Parathyroid adenoma (tissue), 2 donors: ENCODE measurements at regions not wholly inside any gene's neighbourhood (a gene's known extent, or its start where the extent isn't known, plus 50 kb on each side); places are given as distances from the start of the nearest gene placed in this dataset.

Experiments used
- H2AFZ ChIP-seq: fragments of 300-600 bp; sonication (generic); one replicate; pipeline ENCODE4 v1.7.0; 2017; ENCODE audit warnings: antibody characterized with exemption, mild to moderate bottlenecking
- H3K27ac ChIP-seq: fragments of 300-600 bp; sonication (generic); one replicate; pipeline ENCODE4 v1.7.0; 2017
- H3K27me3 ChIP-seq: fragments of 300-600 bp; sonication (generic); one replicate; pipeline ENCODE4 v1.7.0; 2017; ENCODE audit warnings: low read length; ENCODE audit not compliant: control insufficient read depth, insufficient read depth
- H3K36me3 ChIP-seq: fragments of 300-600 bp; sonication (generic); one replicate; pipeline ENCODE4 v1.7.0; 2017; ENCODE audit warnings: low read length; ENCODE audit not compliant: control insufficient read depth, insufficient read depth
- H3K4me1 ChIP-seq: fragments of 300-600 bp; sonication (generic); one replicate; pipeline ENCODE4 v1.7.0; 2017; ENCODE audit warnings: control low read depth
- H3K4me2 ChIP-seq: fragments of 300-600 bp; sonication (generic); one replicate; pipeline ENCODE4 v1.7.0; 2017; ENCODE audit warnings: low read length
- H3K4me3 ChIP-seq: fragments of 300-600 bp; sonication (generic); one replicate; pipeline ENCODE4 v1.7.0; 2017; ENCODE audit warnings: low read depth, low read length
- H3K79me2 ChIP-seq: fragments of 300-600 bp; sonication (generic); one replicate; pipeline ENCODE4 v1.7.0; 2017; ENCODE audit warnings: control low read depth
- H3K9ac ChIP-seq: fragments of 300-600 bp; sonication (generic); one replicate; pipeline ENCODE4 v1.7.0; 2017; ENCODE audit warnings: mild to moderate bottlenecking
- H3K9me3 ChIP-seq: fragments of 300-600 bp; sonication (generic); one replicate; pipeline ENCODE4 v1.7.0; 2017; ENCODE audit warnings: low read length; ENCODE audit not compliant: control insufficient read depth
- TF ChIP-seq, protein P1 (sequence below): fragments of 300-600 bp; sonication (generic); IDR thresholded peaks from one replicate; pipeline ENCODE4 v1.7.0; 2017; ENCODE audit warnings: antibody characterized with exemption, mild to moderate bottlenecking
- donor health status: primary hyperparathyroidism.

DNA sequence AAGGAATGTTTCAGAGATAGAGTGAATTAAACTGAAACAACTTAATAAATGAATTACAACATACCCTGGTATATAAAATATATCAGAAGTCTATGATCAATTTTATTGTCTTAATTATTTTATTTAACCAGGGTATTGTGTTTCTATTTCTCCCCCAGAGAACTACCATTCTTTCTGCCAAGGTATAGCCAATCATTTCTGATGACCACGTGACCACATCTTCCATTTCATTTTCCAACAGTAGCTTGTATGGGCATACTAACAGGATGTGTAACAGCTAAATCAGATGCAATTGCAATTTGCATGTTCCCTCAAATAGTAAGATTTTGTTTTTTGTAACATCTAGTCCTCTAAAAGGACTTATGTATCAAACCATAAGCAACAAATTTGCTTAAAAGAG is 123.9 kb upstream of the COL1A2 start:
- Histone ChIP-seq H3K27ac (no peak overlapping the region), H3K79me2 (no peaks in the 10 kb centered on the region), H3K4me1 (no peaks in the 10 kb centered on the region), H3K27me3 (no peaks in the 10 kb centered on the region), H2AFZ (no peak overlapping the region), H3K36me3 (no peaks in the 10 kb centered on the region), H3K4me2 (no peak overlapping the region), H3K4me3 (no peak overlapping the region), H3K9ac (no peak overlapping the region), H3K9me3 (no peaks in the 10 kb centered on the region)
- TF ChIP-seq, protein P1, sequence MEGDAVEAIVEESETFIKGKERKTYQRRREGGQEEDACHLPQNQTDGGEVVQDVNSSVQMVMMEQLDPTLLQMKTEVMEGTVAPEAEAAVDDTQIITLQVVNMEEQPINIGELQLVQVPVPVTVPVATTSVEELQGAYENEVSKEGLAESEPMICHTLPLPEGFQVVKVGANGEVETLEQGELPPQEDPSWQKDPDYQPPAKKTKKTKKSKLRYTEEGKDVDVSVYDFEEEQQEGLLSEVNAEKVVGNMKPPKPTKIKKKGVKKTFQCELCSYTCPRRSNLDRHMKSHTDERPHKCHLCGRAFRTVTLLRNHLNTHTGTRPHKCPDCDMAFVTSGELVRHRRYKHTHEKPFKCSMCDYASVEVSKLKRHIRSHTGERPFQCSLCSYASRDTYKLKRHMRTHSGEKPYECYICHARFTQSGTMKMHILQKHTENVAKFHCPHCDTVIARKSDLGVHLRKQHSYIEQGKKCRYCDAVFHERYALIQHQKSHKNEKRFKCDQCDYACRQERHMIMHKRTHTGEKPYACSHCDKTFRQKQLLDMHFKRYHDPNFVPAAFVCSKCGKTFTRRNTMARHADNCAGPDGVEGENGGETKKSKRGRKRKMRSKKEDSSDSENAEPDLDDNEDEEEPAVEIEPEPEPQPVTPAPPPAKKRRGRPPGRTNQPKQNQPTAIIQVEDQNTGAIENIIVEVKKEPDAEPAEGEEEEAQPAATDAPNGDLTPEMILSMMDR = no peak

DNA sequence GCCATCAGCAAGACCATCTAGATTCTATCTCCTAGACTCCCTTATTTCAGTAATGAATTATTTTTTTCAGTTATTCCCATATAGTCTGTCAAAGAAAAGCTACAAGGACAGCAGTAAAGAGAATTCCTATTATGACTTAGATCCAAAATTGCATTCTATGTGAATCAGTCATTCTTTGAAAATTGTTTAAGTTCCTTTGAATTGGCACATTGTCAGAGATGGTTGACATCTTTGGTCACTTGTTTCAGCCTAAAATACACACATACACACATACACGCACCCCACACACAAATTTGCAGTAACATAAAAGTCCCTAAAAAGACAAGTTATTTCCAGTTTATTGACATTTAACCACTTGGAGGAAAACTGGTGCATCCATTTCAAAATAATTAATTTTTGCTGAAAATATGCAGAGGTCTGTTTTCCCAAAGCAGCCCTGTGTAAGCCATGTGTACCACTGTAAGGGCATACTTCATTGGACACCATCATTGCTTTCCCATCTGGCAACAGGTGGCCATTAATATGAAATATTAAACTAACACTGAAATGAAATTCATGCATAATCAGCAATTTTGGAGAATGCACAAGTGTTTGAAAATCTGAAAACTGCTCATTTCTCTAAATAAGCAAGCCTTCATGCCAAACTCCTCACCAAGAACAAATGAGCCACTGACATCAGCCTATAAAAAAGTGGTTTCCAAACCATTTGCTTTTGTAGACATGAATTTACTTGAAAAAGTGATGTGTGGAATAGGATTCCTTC is 121.7 kb upstream of the COL1A2 start:
- Histone ChIP-seq H3K9ac (no peak overlapping the region), H3K9me3 (no peaks in the 10 kb centered on the region), H3K79me2 (no peaks in the 10 kb centered on the region), H3K4me3 (no peak overlapping the region), H2AFZ (no peak overlapping the region), H3K4me1 (no peaks in the 10 kb centered on the region), H3K4me2 (no peak overlapping the region), H3K27me3 (no peaks in the 10 kb centered on the region), H3K27ac (no peak overlapping the region), H3K36me3 (no peaks in the 10 kb centered on the region)
- TF ChIP-seq, protein P1 = no peak

DNA sequence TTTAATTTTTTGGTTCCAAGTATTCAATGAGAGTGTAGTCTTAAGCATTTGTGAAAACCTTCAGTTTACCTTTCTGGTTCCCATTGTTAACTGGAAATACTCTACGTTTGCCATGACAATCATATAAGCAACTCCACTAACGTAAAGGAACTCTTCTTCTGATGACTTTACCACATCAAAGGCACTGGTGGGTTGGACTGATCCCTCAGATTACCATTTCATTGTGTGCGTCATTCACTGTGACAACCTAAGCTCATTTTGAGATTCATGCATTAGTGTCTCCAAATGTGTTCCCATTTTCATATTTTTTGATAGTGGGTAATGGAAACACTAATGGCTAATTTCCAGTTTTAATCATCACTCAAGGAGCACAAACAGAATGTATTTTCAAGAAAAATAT is 119.9 kb upstream of the COL1A2 start:
- TF ChIP-seq, protein P1 = no peak
- no peaks in the 10 kb centered on the region for H3K79me2 ChIP-seq
- no peaks in the 10 kb centered on the region for H3K27me3 ChIP-seq
- H3K9me3 ChIP-seq = no peaks in the 10 kb centered on the region
- H3K4me2 ChIP-seq = no peak overlapping the region
- no peak overlapping the region for H3K9ac ChIP-seq
- H3K27ac ChIP-seq = no peak overlapping the region
- no peaks in the 10 kb centered on the region for H3K4me1 ChIP-seq
- H2AFZ ChIP-seq = no peak overlapping the region
- no peaks in the 10 kb centered on the region for H3K36me3 ChIP-seq
- H3K4me3 ChIP-seq = no peak overlapping the region

DNA sequence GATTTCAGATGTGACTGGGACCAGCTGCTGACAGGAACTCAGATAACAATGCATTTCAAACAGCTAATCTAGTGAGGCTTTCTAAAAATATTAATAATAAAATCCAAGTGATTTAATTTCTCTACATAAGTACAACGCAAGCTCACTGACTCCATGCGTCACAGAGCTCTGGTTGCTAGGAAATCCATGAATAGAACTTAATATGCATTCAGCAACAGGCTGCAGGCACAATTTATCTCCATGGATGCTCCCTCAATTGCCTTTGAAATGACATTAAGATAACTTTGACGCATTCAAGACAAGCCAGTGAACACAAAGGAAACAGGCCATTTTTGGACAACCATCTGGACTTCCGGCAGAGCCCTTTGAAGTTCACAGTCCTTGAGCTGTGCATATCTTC is 118.7 kb upstream of the COL1A2 start:
- Histone ChIP-seq H3K4me3 (no peak overlapping the region), H3K27me3 (no peaks in the 10 kb centered on the region), H3K9ac (no peak overlapping the region), H3K27ac (no peak overlapping the region), H3K9me3 (no peaks in the 10 kb centered on the region), H3K36me3 (no peaks in the 10 kb centered on the region), H3K4me2 (no peak overlapping the region), H2AFZ (no peak overlapping the region), H3K79me2 (no peaks in the 10 kb centered on the region), H3K4me1 (no peaks in the 10 kb centered on the region)
- TF ChIP-seq, protein P1 = no peak

DNA sequence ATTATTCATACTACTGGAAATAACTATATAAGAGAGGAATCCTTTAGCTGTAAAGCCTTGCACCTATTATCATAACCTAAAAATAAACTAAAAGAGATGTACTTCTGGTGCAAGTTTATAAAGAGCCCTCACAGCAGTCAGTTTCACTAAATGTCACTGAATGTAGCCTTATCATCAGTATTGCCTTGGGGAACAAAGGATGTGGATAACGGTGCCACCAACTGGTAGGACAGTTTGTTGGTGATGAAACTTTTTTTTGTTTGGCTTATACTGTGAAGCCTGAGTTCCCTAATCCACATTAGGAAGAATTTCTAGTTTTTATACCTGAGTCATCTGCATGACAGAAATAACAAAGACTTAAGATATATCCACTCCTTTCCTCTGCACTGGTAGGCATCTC is 117.9 kb upstream of the COL1A2 start:
- Histone ChIP-seq H3K27ac (no peak overlapping the region), H3K9me3 (no peaks in the 10 kb centered on the region), H3K4me3 (no peak overlapping the region), H3K27me3 (no peaks in the 10 kb centered on the region), H3K4me2 (no peak overlapping the region), H3K36me3 (no peaks in the 10 kb centered on the region), H3K9ac (no peak overlapping the region), H3K4me1 (no peaks in the 10 kb centered on the region), H3K79me2 (no peaks in the 10 kb centered on the region), H2AFZ (no peak overlapping the region)
- TF ChIP-seq, protein P1 = no peak
